Coronary artery (tissue), 2 donors: ENCODE measurements at regions not wholly inside any gene's neighbourhood (a gene's known extent, or its start where the extent isn't known, plus 50 kb on each side); places are given as distances from the start of the nearest gene placed in this dataset.

Experiments
- DNase-seq: peaks from one replicate; pipeline ENCODE4 v3.0.0-alpha.2; 2017; ENCODE audit warnings: low spot score
- H3K27ac ChIP-seq, 2 donors: fragments of 200-600 bp; sonication (generic); one replicate each; pipeline ENCODE4 v1.5.1; 2016 to 2019
- H3K4me3 ChIP-seq: fragments of 200-600 bp; sonication (generic); 2 replicates; pipeline ENCODE4 v1.5.1; 2016; ENCODE audit warnings: mild to moderate bottlenecking, moderate library complexity
- TF ChIP-seq, protein P1 (sequence below): fragments of 200-600 bp; sonication (generic); IDR thresholded peaks from one replicate; pipeline ENCODE4 v1.5.1; 2019; ENCODE audit warnings: antibody characterized with exemption

DNA sequence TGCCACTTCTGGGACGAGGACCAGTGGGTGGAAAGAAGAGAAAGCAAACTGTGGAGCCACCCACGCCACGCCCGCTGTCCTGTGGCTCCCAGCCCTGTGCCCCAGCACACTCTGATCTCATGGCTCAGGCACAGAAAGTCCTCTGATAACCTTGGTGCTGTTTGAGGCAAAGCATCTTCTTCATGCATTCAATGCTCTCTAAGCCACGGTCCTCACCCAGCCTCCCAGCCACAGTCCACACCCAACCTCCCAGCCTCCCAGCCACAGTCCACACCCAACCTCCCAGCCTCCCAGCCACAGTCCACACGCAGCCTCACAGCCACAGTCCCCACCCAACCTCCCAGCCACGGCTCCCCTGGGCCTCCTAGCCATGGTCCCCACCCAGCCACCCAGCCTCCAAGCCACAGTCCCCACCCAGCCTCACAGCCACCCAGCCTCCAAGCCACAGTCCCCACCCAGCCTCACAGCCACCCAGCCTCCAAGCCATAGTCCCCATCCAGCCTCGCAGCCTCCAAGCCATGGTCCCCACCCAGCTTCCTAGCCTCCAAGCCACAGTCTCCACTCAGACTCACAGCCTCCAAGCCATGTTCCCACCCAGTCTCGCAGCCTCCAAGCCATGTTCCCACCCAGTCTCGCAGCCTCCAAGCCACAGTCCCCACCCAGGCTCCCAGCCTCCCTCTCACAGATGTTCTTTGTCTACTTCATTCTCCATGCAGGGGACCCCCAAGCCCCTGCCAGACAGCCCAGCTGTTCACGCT, 74.9 kb downstream of the SOX1 start:
- no peak overlapping the region for H3K27ac ChIP-seq
- TF ChIP-seq, protein P1, sequence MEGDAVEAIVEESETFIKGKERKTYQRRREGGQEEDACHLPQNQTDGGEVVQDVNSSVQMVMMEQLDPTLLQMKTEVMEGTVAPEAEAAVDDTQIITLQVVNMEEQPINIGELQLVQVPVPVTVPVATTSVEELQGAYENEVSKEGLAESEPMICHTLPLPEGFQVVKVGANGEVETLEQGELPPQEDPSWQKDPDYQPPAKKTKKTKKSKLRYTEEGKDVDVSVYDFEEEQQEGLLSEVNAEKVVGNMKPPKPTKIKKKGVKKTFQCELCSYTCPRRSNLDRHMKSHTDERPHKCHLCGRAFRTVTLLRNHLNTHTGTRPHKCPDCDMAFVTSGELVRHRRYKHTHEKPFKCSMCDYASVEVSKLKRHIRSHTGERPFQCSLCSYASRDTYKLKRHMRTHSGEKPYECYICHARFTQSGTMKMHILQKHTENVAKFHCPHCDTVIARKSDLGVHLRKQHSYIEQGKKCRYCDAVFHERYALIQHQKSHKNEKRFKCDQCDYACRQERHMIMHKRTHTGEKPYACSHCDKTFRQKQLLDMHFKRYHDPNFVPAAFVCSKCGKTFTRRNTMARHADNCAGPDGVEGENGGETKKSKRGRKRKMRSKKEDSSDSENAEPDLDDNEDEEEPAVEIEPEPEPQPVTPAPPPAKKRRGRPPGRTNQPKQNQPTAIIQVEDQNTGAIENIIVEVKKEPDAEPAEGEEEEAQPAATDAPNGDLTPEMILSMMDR, result no peak
- DNase-seq, result peak; percentile 33
- H3K4me3 ChIP-seq, result no peak overlapping the region

DNA sequence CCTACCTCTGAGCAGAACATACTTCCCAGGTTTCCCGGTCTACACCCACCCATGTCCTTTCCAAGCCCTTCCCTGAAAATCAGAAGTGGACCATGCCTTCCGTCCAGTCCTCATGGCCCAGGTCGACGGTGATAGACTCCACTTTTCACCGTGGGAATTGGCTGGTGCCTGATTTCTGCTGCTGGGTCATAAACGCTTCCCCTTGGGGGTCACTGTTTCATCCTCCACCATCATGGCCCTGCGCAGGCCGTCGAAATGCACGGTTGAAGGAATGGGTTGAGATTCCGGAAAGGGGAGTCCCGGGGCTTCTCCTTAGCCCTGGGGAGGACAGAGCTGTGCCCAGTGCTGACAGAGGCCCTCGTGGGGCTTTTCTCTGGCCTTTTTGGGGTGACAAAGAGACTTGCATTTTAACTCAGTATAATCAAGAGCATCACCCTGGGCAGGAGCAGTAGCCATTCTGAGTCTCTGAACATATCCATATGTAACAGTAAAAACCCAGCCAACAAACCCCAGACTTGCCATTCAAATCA, 75.5 kb downstream of the SOX1 start:
- TF ChIP-seq, protein P1, result no peak
- Histone ChIP-seq H3K4me3 (no peak overlapping the region), H3K27ac (no peak overlapping the region)
- DNase-seq, result peak; percentile 54

DNA sequence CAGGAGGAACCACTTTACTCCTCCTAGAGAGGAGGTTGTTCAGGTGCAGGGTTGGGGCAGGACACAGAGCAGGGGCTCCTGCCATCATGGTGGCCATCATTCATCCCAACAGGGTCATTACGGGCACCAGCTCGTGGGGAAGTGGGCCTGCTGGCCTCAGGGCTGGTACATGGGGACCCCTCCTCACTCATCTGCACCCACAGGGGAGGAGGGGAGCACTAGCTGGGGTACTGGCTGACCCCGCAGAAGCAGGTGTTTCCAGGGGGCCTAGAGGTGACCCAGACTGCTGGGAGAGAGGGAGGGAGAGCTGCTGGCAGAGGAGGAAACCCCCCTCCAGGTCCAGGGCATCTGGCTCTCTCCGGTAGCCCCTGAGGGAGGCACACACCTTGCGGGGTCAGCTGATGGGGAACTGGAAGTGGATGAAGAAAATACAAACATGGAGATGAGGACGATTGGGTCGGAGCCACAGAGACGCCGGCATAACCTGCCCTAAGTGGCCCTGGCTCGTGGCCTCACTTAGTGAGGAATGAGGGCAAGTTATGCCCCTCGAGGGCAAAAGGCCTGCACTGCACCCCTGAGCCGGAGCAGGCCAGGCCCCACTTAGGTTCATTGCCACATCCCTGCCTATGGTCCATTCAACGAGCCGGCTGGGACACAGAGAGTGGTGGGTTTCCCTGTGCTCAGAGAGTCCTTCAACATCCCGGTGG, 76.2 kb downstream of the SOX1 start:
- H3K27ac ChIP-seq, result no peak overlapping the region
- no peak overlapping the region for H3K4me3 ChIP-seq
- TF ChIP-seq, protein P1, result no peak
- DNase-seq, result no peak

DNA sequence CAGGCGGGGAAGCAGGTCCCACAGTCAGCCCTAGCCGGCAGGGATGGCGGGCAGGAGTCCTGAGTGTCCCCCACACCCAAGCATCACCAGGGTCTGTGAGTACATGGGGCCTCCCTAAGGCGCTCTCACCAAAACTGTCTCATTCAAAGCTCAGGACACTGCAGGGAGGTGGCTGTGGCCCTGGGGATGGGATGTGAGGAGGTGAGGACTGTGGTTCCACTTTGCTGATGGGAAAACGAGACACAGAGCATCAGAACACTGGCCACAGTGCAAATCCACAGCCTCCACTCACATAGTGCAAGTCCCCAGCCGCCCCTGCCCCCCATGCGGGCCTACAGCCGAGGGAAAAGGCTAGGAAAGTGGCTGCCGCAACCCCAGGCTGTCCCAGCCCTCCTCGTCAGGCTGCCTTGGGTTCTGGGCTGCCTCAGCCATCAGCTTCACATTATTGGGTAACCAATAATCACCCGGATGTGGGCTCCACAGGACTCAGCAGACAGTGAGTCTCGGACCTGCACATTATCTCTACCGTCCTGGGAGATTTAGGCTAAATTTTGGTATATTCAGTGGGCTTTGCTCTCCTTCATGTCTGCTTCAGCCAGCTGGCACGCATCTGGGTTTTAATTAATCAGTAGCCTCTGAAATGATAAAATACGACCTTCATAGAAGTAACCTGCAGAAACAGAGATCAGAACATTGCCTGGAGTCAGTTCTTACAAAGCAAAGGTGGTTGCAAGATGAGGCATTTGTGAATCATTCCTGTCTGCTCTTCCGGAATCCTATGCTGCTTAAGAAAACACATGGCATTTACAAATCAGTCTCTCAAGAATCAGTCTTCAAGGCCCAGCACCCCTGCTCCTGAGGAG, 77.0 kb downstream of the SOX1 start:
- H3K27ac ChIP-seq, result no peak overlapping the region
- no peak for DNase-seq

DNA sequence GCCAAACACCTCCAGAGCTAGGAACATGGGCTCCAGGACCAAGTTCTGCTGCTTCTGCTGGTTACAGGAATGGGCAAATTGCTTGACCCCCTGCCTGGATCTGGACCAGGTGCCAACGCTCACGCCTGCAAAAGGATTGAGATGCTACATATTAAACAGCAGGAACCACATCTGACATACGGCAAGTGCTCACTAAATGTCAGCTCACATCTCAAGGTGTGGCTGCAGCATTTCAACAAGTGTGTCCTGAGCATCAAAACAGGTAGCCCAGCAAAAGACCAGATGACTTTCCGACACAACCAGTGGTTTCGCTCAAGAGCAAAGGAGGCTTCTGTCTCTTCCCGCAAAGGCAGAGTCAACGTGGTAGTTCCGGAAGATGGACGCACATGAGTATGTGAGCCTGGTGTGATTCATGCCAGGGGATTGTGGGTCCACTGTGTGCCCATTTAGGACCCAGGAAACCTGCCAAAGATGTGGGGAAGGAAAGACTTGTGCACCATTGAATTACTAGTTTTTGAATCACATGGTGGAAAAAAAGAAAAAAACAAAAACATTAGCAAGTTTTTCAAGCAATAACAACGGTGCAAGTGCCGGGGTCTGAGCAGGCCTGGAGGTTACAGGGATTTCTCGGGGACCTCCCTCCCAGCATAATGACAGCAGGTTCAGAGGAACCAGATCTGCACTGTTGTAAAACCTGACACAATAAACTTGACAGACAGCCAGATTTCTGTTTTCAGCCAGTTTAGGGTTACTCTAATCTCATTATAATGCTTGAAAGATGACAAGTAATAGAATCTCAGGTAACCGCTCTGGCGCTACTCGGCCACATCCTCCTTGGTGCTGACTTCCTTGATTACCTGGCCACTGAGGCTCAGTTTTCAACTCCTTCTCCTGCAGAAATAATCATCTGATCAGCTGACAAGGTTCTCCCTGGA, 77.9 kb downstream of the SOX1 start:
- no peak overlapping the region for H3K27ac ChIP-seq
- H3K4me3 ChIP-seq, result no peak overlapping the region
- no peak for DNase-seq
- TF ChIP-seq, protein P1, result no peak

More for the DNA sequence above, 77.0 kb downstream of the SOX1 start:
- TF ChIP-seq, protein P1, result no peak
- H3K4me3 ChIP-seq, result no peak overlapping the region
